HG02610 (cell line): ENCODE measurements at regions not wholly inside any gene's neighbourhood (a gene's known extent, or its start where the extent isn't known, plus 50 kb on each side); places are given as distances from the start of the nearest gene placed in this dataset.

ENCODE experiments used
- ATAC-seq: cut with Tn5 transposase; IDR thresholded peaks from one replicate; pipeline ENCODE4 v1.9.1; 2021; ENCODE audit warnings: mild to moderate bottlenecking, moderate library complexity; ENCODE audit not compliant: unreplicated experiment

GRCh38 chr13:50299546-50300249 lies 284.5 kb downstream of the KCNRG start:
- ATAC-seq: no peak

DNA sequence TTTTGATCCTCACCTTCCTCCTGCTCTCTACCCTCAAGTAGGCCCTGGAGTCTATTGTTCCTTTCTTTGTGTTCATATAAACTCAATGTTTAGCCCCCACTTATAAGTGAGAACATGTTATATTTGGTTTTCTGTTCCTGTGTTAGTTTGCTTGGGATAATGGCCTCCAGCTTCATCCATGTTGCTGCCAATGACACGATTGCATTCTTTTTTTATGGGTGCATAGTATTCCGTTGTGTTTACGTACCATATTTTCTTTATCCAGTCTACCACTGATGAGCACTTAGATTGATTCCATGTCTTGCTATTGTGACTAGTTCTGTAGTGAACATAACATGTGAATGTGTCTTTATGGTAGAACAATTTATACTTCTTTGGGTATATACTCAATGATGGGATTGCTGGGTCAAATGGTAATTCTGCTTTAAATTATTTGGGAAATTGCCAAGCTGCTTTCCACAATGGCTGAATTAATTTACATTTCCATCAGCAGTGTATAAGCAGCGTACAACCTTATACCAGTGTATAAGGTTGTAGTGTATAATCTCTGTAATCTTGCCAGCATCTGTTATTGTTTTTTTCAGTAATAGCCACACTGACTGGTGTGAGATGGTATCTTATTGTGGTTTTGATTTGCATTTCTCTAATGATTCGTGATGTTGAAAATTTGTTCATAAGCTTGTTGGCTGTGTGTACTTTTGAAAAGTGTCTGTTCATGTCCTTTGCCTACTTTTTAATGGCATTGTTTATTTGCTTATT lies 288.9 kb downstream of the KCNRG start:
- no peak for ATAC-seq

DNA sequence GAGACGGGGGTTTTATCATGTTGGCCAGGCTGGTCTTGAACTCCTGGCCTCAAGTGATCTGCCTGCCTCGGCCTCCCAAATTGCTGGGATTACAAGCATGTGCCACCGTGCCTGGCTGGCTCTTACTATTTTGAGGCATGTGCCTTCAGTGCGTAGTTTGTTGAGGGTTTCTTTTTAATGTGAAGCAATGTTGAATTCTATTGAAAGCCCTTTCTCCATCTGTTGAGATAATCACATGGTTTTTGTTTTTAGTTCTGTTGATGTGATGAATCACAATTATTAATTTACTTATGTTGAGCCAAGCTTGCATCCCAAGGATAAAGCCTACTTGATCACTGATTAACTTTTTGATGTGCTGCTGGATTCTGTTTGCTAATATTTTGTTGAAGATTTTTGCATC lies 290.9 kb downstream of the KCNRG start:
- ATAC-seq: no peak

DNA sequence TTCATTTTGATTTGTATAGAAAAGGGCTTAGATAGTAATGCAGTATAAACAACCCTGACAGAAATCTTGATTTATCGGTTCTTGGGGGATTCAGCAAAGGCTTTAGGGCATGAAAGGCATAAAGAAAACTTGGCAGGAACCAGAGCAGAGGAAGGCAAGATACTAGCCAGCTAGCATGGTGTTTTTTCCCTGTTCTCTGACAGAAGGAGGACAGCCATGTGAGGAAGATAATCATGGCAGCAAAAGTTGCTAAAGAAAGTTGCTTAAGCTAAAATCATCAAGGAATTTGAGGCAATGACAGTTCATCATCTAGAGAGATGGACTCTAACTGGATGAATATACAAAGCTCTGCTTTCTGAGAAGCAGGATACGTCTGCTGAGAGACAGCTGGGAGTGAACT lies 294.1 kb downstream of the KCNRG start:
- no peak for ATAC-seq

GRCh38 chr13:50309882-50310594 lies 294.8 kb downstream of the KCNRG start:
- ATAC-seq: no peak

- no peak for ATAC-seq
These were observed 295.5 kb downstream of the KCNRG start for GRCh38 chr13:50310734-50311133.

DNA sequence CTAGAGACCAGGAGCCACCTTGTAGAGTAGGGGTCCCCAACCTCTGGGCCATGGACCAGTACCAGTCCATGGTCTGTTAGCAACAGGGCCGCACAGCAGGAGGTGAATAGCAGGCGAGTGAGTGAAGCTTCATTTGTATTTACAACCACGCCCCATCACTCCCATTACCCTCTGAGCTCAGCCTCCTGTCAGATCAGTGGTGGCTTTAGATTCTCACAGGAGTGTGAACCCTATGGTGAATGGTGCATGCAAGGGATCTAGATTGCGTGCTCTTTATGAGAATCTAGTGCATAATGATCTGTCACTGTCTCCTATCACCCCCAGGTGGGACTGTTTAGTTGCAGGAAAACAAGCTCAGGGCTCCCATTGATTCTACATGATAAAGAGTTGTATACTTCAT lies 303.6 kb downstream of the KCNRG start:
- no peak for ATAC-seq

GRCh38 chr13:50319635-50320255 lies 304.5 kb downstream of the KCNRG start:
- no peak for ATAC-seq

DNA sequence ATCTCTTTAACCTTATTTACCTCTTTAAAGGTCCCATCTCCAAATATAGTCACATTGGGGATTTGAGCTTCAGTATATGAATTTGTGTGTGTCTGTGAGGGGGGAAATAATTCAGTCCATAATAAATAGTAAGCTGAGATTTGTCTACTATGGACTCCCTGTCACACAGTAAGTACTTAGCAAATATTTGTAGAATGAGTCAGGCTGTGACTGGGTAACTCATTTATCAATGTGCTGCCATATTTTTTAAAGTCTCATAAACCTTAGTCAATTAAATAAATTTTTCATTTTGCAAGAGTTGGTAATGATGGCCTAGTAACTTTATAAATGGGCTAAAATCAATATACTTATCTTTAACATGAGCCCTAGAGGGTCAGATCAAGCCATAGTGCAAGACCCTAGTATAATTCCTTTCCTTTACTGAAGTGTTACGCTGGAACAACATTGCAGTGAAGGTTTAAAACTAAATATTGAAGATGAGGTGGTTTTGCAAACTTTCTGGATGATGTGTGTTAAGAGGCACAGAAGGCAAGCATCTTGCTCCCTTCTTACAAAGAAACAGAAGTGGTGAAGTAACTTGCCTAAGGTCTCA lies 305.1 kb downstream of the KCNRG start:
- no peak for ATAC-seq

DNA sequence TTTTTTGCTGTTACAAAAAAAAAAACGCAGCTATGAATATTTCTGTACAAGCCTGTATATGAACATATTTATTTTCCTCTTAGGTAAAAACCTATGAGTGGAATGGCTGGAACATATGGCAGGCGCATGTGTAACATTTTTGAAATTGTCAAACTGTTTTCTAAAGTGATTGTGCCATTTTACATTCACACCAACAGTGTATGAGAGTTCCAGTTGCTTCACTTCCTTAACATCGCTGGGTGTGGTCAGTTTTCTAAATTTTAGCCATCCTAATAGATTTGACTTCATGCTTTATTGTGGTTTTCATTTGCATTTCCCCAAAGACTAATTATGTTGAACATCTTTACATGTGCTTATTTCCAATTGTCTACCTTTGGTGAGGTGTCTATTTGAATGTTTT lies 306.8 kb downstream of the KCNRG start:
- no peak for ATAC-seq

DNA sequence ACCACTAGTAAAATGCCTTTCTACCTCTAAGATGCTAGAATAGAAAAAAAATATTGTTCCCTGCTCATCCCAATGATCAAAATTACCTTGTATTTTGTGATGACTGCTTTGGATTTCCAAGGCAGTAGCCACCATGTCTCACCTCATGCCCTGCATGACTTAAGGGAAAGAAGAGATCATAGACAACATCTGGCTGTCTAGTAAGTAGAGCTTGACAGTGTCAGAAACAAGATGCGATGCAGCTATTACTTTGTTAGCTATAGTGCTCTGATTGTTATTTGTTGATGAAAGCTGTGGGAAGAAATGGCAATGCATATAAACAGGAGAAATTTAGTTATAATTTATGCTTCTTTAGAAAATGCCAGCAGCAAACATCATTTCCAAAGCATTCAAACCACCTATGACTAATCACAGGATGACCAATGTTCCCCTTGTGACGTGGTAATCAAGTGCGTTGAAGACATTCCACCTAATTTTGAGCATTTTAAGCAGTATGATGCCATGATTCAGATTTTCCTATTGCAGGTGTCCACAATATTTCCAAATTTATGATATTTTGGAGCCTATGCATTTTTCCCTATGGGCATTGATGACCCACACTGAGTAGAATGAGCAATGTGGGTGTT lies 308.3 kb downstream of the KCNRG start:
- ATAC-seq: no peak

GRCh38 chr13:50326271-50326670 lies 311.0 kb downstream of the KCNRG start:
- ATAC-seq: no peak

DNA sequence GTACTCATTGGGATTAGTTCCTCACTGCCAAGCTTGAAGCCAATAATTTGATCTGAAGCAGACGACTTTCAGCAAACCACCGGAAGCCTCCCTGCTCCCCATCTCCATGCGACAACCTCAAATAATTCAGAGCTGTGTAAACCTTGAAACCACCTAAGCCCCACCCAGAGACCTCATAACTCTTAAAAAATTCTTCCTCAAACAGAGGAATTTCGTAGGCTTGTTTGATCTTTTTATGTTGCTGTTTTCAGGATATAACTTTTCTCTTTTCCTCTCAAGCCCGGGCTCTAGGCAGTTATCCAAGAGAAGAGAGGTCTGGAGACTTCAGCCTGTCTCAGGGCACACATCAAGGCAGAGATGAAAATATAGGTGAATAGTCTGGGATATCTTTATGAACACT lies 311.6 kb downstream of the KCNRG start:
- ATAC-seq: no peak

GRCh38 chr13:50334115-50334778 lies 319.0 kb downstream of the KCNRG start:
- ATAC-seq: no peak

DNA sequence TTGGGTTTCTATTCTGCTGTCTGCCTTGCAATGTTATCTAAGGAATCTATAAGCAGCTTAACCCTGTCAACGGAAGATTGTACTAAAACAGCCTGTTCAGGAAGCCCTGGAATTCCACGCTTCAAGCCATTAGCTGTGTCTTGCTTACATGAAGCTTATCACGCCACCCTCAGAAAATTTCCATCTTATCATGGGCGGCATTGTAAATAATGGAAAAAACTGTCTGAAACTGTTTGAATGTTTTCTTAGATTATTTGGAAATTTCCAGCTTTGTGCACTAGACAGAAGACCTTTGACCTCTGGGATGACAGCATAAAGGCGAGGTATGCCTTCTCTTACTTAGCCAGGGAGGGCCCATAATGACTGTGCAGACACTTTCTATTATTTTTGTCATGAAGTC lies 319.7 kb downstream of the KCNRG start:
- ATAC-seq: no peak

GRCh38 chr13:50339271-50339670 lies 324.0 kb downstream of the KCNRG start:
- ATAC-seq: no peak

GRCh38 chr13:50340146-50340545 lies 324.9 kb downstream of the KCNRG start:
- no peak for ATAC-seq

GRCh38 chr13:50340551-50341287 lies 325.5 kb downstream of the KCNRG start:
- ATAC-seq: no peak

DNA sequence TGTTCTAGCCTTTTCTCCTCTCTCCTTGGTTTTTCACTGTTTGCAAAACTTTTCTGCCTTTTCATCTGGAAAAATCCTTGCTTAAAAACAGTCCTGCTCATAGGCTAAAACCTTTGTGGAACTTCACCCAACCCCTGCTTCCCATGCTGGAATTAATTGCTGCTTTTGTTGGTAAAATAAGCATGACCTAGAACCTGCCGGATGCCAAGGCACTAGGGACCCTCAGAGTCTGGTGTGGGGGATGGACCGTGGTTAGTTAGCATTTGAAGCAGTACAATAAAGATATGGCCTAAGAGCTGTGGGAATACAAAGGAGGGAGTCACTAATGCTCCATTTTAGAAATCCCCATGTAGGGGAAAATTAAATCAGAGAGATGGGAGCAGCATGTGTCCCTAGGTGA lies 326.3 kb downstream of the KCNRG start:
- no peak for ATAC-seq
